ENCODE measurements at regions not wholly inside any gene's neighbourhood (a gene's known extent, or its start where the extent isn't known, plus 50 kb on each side); places are given as distances from the start of the nearest gene placed in this dataset.
A peak's percentile ranks its signal among the peaks of the same experiment; 100 is the strongest.
"Not testable (repeated sequence)": the region's sequence is repeated elsewhere in the genome, so short reads cannot be mapped to it uniquely, and the experiment has no call there.

GRCh38 chr1:146386851-146387749 lies 158.3 kb upstream of the NOTCH2NLA start:
- H3K27me3 ChIP-seq (ENCODE audit: low read depth); in situ Hi-C loops (cut with MboI; ENCODE audit: low sequenced_read_pairs); H3K36me3 ChIP-seq (replicated peaks); H3K4me1 ChIP-seq; H3K9me3 ChIP-seq: not testable (repeated sequence)
- peak; percentile 91 to 96 for DNase-seq (ENCODE audit: low spot score in 2 of 2)
- peak overlapping the region; percentile 38 for H3K4me3 ChIP-seq

GRCh38 chr1:146381196-146381595 lies 152.4 kb upstream of the NOTCH2NLA start:
- peak; percentile 65 to 66 for DNase-seq (ENCODE audit: low spot score in 2 of 2)
- H3K36me3 ChIP-seq (replicated peaks); in situ Hi-C loops (cut with MboI; ENCODE audit: low sequenced_read_pairs): not testable (repeated sequence)

GRCh38 chr1:146376708-146377496 lies 148.1 kb upstream of the NOTCH2NLA start:
- in situ Hi-C loops (cut with MboI; ENCODE audit: low sequenced_read_pairs); H3K9me3 ChIP-seq; H3K27me3 ChIP-seq (ENCODE audit: low read depth); H3K36me3 ChIP-seq (replicated peaks); H3K4me1 ChIP-seq: not testable (repeated sequence)
- peak overlapping the region; percentile 16; the same call in 1 of the 2 replicates for H3K4me3 ChIP-seq
- DNase-seq (ENCODE audit: low spot score in 2 of 2): peak; percentile 92 to 99

More at GRCh38 chr1:146381196-146381595, 152.4 kb upstream of the NOTCH2NLA start:
- not testable (repeated sequence) for H3K4me3 ChIP-seq; H3K27me3 ChIP-seq (ENCODE audit: low read depth); H3K4me1 ChIP-seq; H3K9me3 ChIP-seq

GRCh38 chr1:146376309-146376707 lies 147.5 kb upstream of the NOTCH2NLA start:
- H3K4me3 ChIP-seq: peak overlapping the region; percentile 16
- DNase-seq (ENCODE audit: low spot score in 2 of 2): peak; percentile 35 to 89
- H3K36me3 ChIP-seq (replicated peaks); in situ Hi-C loops (cut with MboI; ENCODE audit: low sequenced_read_pairs); H3K9me3 ChIP-seq; H3K27me3 ChIP-seq (ENCODE audit: low read depth); H3K4me1 ChIP-seq: not testable (repeated sequence)

GRCh38 chr1:146375108-146375507 lies 146.3 kb upstream of the NOTCH2NLA start:
- H3K27me3 ChIP-seq (ENCODE audit: low read depth); H3K9me3 ChIP-seq; H3K4me1 ChIP-seq; H3K36me3 ChIP-seq (replicated peaks); in situ Hi-C loops (cut with MboI; ENCODE audit: low sequenced_read_pairs); H3K4me3 ChIP-seq; DNase-seq (ENCODE audit: low spot score in 2 of 2): not testable (repeated sequence)

- peak; percentile 55 to 85 for DNase-seq (ENCODE audit: low spot score in 2 of 2)
- H3K4me3 ChIP-seq: peak overlapping the region; percentile 30
- in situ Hi-C loops (cut with MboI; ENCODE audit: low sequenced_read_pairs): not testable (repeated sequence)
Measured at GRCh38 chr1:146369940-146370339, 141.1 kb upstream of the NOTCH2NLA start.

GRCh38 chr1:146355373-146355772 lies 126.6 kb upstream of the NOTCH2NLA start:
- H3K4me1 ChIP-seq; H3K9me3 ChIP-seq; H3K4me3 ChIP-seq; H3K36me3 ChIP-seq (replicated peaks); H3K27me3 ChIP-seq (ENCODE audit: low read depth); in situ Hi-C loops (cut with MboI; ENCODE audit: low sequenced_read_pairs); DNase-seq (ENCODE audit: low spot score in 2 of 2): not testable (repeated sequence)

More at GRCh38 chr1:146369940-146370339, 141.1 kb upstream of the NOTCH2NLA start:
- not testable (repeated sequence) for H3K4me1 ChIP-seq; H3K36me3 ChIP-seq (replicated peaks); H3K9me3 ChIP-seq; H3K27me3 ChIP-seq (ENCODE audit: low read depth)

GRCh38 chr1:146326863-146327262 lies 98.0 kb upstream of the NOTCH2NLA start:
- H3K4me3 ChIP-seq; in situ Hi-C loops (cut with MboI; ENCODE audit: low sequenced_read_pairs); H3K9me3 ChIP-seq; H3K4me1 ChIP-seq; DNase-seq (ENCODE audit: low spot score in 2 of 2); H3K36me3 ChIP-seq (replicated peaks); H3K27me3 ChIP-seq (ENCODE audit: low read depth): not testable (repeated sequence)

GRCh38 chr1:146324463-146324862 lies 95.6 kb upstream of the NOTCH2NLA start:
- H3K4me3 ChIP-seq; H3K36me3 ChIP-seq (replicated peaks); H3K27me3 ChIP-seq (ENCODE audit: low read depth); H3K9me3 ChIP-seq; H3K4me1 ChIP-seq; in situ Hi-C loops (cut with MboI; ENCODE audit: low sequenced_read_pairs): not testable (repeated sequence)
- DNase-seq (ENCODE audit: low spot score in 2 of 2): peak in 1 of 2 experiments; percentile 2

- in situ Hi-C loops (cut with MboI; ENCODE audit: low sequenced_read_pairs); H3K9me3 ChIP-seq; DNase-seq (ENCODE audit: low spot score in 2 of 2); H3K4me3 ChIP-seq; H3K4me1 ChIP-seq; H3K36me3 ChIP-seq (replicated peaks); H3K27me3 ChIP-seq (ENCODE audit: low read depth): not testable (repeated sequence)
Measured at GRCh38 chr1:146323302-146323701, 94.5 kb upstream of the NOTCH2NLA start.

GRCh38 chr1:146322893-146323292 lies 94.1 kb upstream of the NOTCH2NLA start:
- H3K36me3 ChIP-seq (replicated peaks); H3K27me3 ChIP-seq (ENCODE audit: low read depth); DNase-seq (ENCODE audit: low spot score in 2 of 2); in situ Hi-C loops (cut with MboI; ENCODE audit: low sequenced_read_pairs); H3K4me1 ChIP-seq; H3K4me3 ChIP-seq; H3K9me3 ChIP-seq: not testable (repeated sequence)

GRCh38 chr1:146318715-146319114 lies 89.9 kb upstream of the NOTCH2NLA start:
- H3K36me3 ChIP-seq (replicated peaks); in situ Hi-C loops (cut with MboI; ENCODE audit: low sequenced_read_pairs); H3K9me3 ChIP-seq; H3K27me3 ChIP-seq (ENCODE audit: low read depth); H3K4me3 ChIP-seq; H3K4me1 ChIP-seq; DNase-seq (ENCODE audit: low spot score in 2 of 2): not testable (repeated sequence)

GRCh38 chr1:146317785-146318184 lies 89.0 kb upstream of the NOTCH2NLA start:
- H3K27me3 ChIP-seq (ENCODE audit: low read depth); H3K9me3 ChIP-seq; DNase-seq (ENCODE audit: low spot score in 2 of 2); in situ Hi-C loops (cut with MboI; ENCODE audit: low sequenced_read_pairs); H3K4me1 ChIP-seq; H3K4me3 ChIP-seq; H3K36me3 ChIP-seq (replicated peaks): not testable (repeated sequence)
